CD4-positive, alpha-beta memory T cell (primary cell): ENCODE measurements at regions not wholly inside any gene's neighbourhood (a gene's known extent, or its start where the extent isn't known, plus 50 kb on each side); places are given as distances from the start of the nearest gene placed in this dataset.

Source experiments
- CTCF ChIA-PET: fragments of 350-600 bp; sonication (Branson Sonifier 250); formaldehyde crosslinking; loops from one replicate; lab custom pipeline; 2021; ENCODE audit warnings: inconsistent platforms; ENCODE audit not compliant: partially characterized antibody; lab: Charles Lee
- POLR2A ChIA-PET: fragments of 350-600 bp; sonication (Branson Sonifier 250); formaldehyde crosslinking; loops from one replicate; lab custom pipeline; 2021; ENCODE audit not compliant: partially characterized antibody; lab: Charles Lee
- DNase-seq, 5 donors: peaks; one replicate each; pipeline versions ENCODE4 v3.0.0 to v3.0.0-alpha.2; 2020 to 2022; ENCODE audit warnings: mixed read lengths in 1 of 5
- H3K27ac ChIP-seq: one replicate; pipeline ENCODE4 v1.7.0; 2013; ENCODE audit warnings: low read depth, low read length
- H3K27me3 ChIP-seq: 2 replicates; pipeline ENCODE4 v1.7.0; 2013; ENCODE audit warnings: mild to moderate bottlenecking, low read length, moderate library complexity; ENCODE audit not compliant: insufficient read depth
- H3K36me3 ChIP-seq: 2 replicates; pipeline ENCODE4 v1.7.0; 2013; ENCODE audit warnings: mild to moderate bottlenecking, low read length, moderate library complexity; ENCODE audit not compliant: insufficient read depth
- H3K4me1 ChIP-seq: 2 replicates; pipeline ENCODE4 v1.7.0; 2013; ENCODE audit warnings: mild to moderate bottlenecking, low read length, moderate library complexity; ENCODE audit not compliant: insufficient read depth
- H3K4me3 ChIP-seq, 2 donors: one replicate each; pipeline ENCODE4 v1.7.0; 2013; ENCODE audit warnings: low read length in 2 of 2, mild to moderate bottlenecking in 1 of 2
- H3K9me3 ChIP-seq, 2 donors: one replicate each; pipeline ENCODE4 v1.7.0; 2013; ENCODE audit warnings: low read length in 2 of 2, control low read depth in 1 of 2; ENCODE audit not compliant: control insufficient read depth in 1 of 2
- H3K27ac Mint-ChIP-seq, 7 donors: one replicate each; pipeline ENCODE4 v1.8.0; 2020 to 2021; ENCODE audit warnings: mixed read lengths in 7 of 7, mild to moderate bottlenecking in 6 of 7, inconsistent platforms in 3 of 7, moderate library complexity in 3 of 7
- H3K27me3 Mint-ChIP-seq, 2 donors: one replicate each; pipeline ENCODE4 v1.8.0; 2020 to 2021; ENCODE audit warnings: mixed read lengths in 2 of 2
- H3K36me3 Mint-ChIP-seq, 2 donors: one replicate each; pipeline ENCODE4 v1.8.0; 2020 to 2021; ENCODE audit warnings: mixed read lengths in 2 of 2, inconsistent platforms in 1 of 2, mild to moderate bottlenecking in 1 of 2
- H3K4me1 Mint-ChIP-seq, 4 donors: one replicate each; pipeline ENCODE4 v1.8.0; 2020 to 2021; ENCODE audit warnings: mixed read lengths in 4 of 4, mild to moderate bottlenecking in 1 of 4
- H3K4me3 Mint-ChIP-seq, 8 donors: one replicate each; pipeline ENCODE4 v1.8.0; 2020 to 2021; ENCODE audit warnings: mixed read lengths in 8 of 8, mild to moderate bottlenecking in 7 of 8, moderate library complexity in 6 of 8, inconsistent platforms in 3 of 8
- H3K9me3 Mint-ChIP-seq, 8 donors: one replicate each; pipeline ENCODE4 v1.8.0; 2020 to 2021; ENCODE audit warnings: mixed read lengths in 8 of 8, mild to moderate bottlenecking in 5 of 8, inconsistent platforms in 3 of 8, moderate library complexity in 1 of 8
- intact Hi-C: fragments of 100-400 bp; cut with micrococcal nuclease; formaldehyde crosslinking; loops from one replicate; pipeline ENCODE4 v1.15.1; 2023

- ChIA-PET POLR2A (no interaction called here), CTCF (no interaction called here)
- Histone ChIP-seq H3K9me3 (no peaks in the 10 kb centered on the region), H3K36me3 (no peaks in the 10 kb centered on the region), H3K27me3 (no peaks in the 10 kb centered on the region), H3K27ac (no peak overlapping the region), H3K4me1 (no peaks in the 10 kb centered on the region), H3K4me3 (no peak overlapping the region)
- no peaks in the 10 kb centered on the region for H3K4me1 Mint-ChIP-seq
- no peak overlapping the region for H3K27ac Mint-ChIP-seq
- intact Hi-C loops: no loop called here
- no peak overlapping the region for H3K4me3 Mint-ChIP-seq
- DNase-seq: no peak
- no peaks in the 10 kb centered on the region for H3K36me3 Mint-ChIP-seq
- H3K9me3 Mint-ChIP-seq: peaks cover 0 to 6% (median 0%) of the 10 kb centered on the region in 8 donors
- H3K27me3 Mint-ChIP-seq: peaks cover 4 to 12% of the 10 kb centered on the region in 2 donors
Measured at GRCh38 chr12:13740149-13740545, 241.3 kb downstream of the GRIN2B start.

- Mint-ChIP-seq H3K9me3 (peaks cover 0 to 8% (median 0%) of the 10 kb centered on the region in 8 donors), H3K36me3 (no peaks in the 10 kb centered on the region), H3K4me1 (no peaks in the 10 kb centered on the region), H3K27me3 (peaks cover 4 to 6% of the 10 kb centered on the region in 2 donors), H3K4me3 (no peak overlapping the region), H3K27ac (no peak overlapping the region)
- no peaks in the 10 kb centered on the region for H3K36me3 ChIP-seq
- no peaks in the 10 kb centered on the region for H3K4me1 ChIP-seq
- intact Hi-C loops: no loop called here
- CTCF ChIA-PET: no interaction called here
- DNase-seq: no peak
- no peak overlapping the region for H3K4me3 ChIP-seq
- POLR2A ChIA-PET: no interaction called here
- no peaks in the 10 kb centered on the region for H3K27me3 ChIP-seq
- H3K27ac ChIP-seq: no peak overlapping the region
- H3K9me3 ChIP-seq: no peaks in the 10 kb centered on the region
Measured at GRCh38 chr12:13735734-13736133, 245.7 kb downstream of the GRIN2B start.

GRCh38 chr12:13734584-13735152 is 246.7 kb downstream of the GRIN2B start:
- intact Hi-C loops: no loop called here
- no peak for DNase-seq
- H3K9me3 ChIP-seq: no peaks in the 10 kb centered on the region
- H3K27ac Mint-ChIP-seq: no peak overlapping the region
- H3K36me3 ChIP-seq: no peaks in the 10 kb centered on the region
- H3K27me3 Mint-ChIP-seq: peaks cover 3 to 4% of the 10 kb centered on the region in 2 donors
- H3K36me3 Mint-ChIP-seq: no peaks in the 10 kb centered on the region
- no peak overlapping the region for H3K4me3 ChIP-seq
- no peak overlapping the region for H3K27ac ChIP-seq
- H3K4me1 Mint-ChIP-seq: no peaks in the 10 kb centered on the region
- H3K27me3 ChIP-seq: no peaks in the 10 kb centered on the region
- H3K4me1 ChIP-seq: no peaks in the 10 kb centered on the region
- CTCF ChIA-PET: no interaction called here
- peaks cover 0 to 5% (median 0%) of the 10 kb centered on the region in 8 donors for H3K9me3 Mint-ChIP-seq
- POLR2A ChIA-PET: no interaction called here
- no peak overlapping the region for H3K4me3 Mint-ChIP-seq

GRCh38 chr12:13727707-13728195 is 253.7 kb downstream of the GRIN2B start:
- H3K27me3 Mint-ChIP-seq: peaks cover 0 to 3% of the 10 kb centered on the region in 2 donors
- no peak overlapping the region for H3K27ac ChIP-seq
- POLR2A ChIA-PET: no interaction called here
- CTCF ChIA-PET: no interaction called here
- H3K4me1 Mint-ChIP-seq: no peaks in the 10 kb centered on the region
- no peaks in the 10 kb centered on the region for H3K4me1 ChIP-seq
- no peak overlapping the region for H3K4me3 Mint-ChIP-seq
- peaks cover 0 to 3% (median 0%) of the 10 kb centered on the region in 8 donors for H3K9me3 Mint-ChIP-seq
- H3K36me3 ChIP-seq: no peaks in the 10 kb centered on the region
- H3K9me3 ChIP-seq: no peaks in the 10 kb centered on the region
- no peak overlapping the region for H3K27ac Mint-ChIP-seq
- H3K36me3 Mint-ChIP-seq: no peaks in the 10 kb centered on the region
- no peaks in the 10 kb centered on the region for H3K27me3 ChIP-seq
- H3K4me3 ChIP-seq: no peak overlapping the region
- no peak for DNase-seq
- intact Hi-C loops: no loop called here

GRCh38 chr12:13725049-13725448 is 256.4 kb downstream of the GRIN2B start:
- Mint-ChIP-seq H3K9me3 (peaks cover 0 to 2% (median 0%) of the 10 kb centered on the region in 8 donors), H3K4me3 (no peak overlapping the region), H3K27ac (no peak overlapping the region), H3K36me3 (no peaks in the 10 kb centered on the region), H3K4me1 (no peaks in the 10 kb centered on the region), H3K27me3 (peaks cover 0 to 3% of the 10 kb centered on the region in 2 donors)
- ChIA-PET CTCF (no interaction called here), POLR2A (no interaction called here)
- Histone ChIP-seq H3K9me3 (no peaks in the 10 kb centered on the region), H3K27me3 (no peaks in the 10 kb centered on the region), H3K27ac (no peak overlapping the region), H3K4me1 (no peaks in the 10 kb centered on the region), H3K4me3 (no peak overlapping the region), H3K36me3 (no peaks in the 10 kb centered on the region)
- DNase-seq: no peak
- intact Hi-C loops: no loop called here

DNA sequence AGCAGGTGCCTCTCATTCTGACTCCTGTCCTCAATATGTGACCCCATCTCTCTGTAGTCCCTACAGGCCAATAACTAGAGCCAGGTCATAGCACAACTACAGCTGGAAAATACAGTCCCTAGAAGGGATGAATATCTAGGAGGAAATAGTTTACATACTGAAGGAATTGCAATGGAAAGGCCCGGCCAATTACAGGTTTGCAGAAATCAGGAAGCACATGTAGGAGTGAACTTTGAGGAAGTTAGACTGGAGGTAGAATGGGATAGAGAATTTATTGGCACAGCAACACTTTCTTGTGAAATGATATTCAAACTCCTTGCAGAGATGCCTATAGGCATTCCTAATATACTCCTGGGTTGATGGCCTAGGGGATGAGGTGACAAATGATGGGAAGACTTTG is 257.3 kb downstream of the GRIN2B start:
- H3K4me3 Mint-ChIP-seq: no peak overlapping the region
- Histone ChIP-seq H3K4me1 (no peaks in the 10 kb centered on the region), H3K27me3 (no peaks in the 10 kb centered on the region), H3K27ac (no peak overlapping the region), H3K36me3 (no peaks in the 10 kb centered on the region), H3K9me3 (no peaks in the 10 kb centered on the region), H3K4me3 (no peak overlapping the region)
- H3K9me3 Mint-ChIP-seq: peaks cover 0 to 2% (median 0%) of the 10 kb centered on the region in 8 donors
- no peaks in the 10 kb centered on the region for H3K4me1 Mint-ChIP-seq
- peaks cover 0 to 3% of the 10 kb centered on the region in 2 donors for H3K27me3 Mint-ChIP-seq
- ChIA-PET POLR2A (no interaction called here), CTCF (no interaction called here)
- intact Hi-C loops: no loop called here
- no peak for DNase-seq
- H3K27ac Mint-ChIP-seq: no peak overlapping the region
- no peaks in the 10 kb centered on the region for H3K36me3 Mint-ChIP-seq

DNA sequence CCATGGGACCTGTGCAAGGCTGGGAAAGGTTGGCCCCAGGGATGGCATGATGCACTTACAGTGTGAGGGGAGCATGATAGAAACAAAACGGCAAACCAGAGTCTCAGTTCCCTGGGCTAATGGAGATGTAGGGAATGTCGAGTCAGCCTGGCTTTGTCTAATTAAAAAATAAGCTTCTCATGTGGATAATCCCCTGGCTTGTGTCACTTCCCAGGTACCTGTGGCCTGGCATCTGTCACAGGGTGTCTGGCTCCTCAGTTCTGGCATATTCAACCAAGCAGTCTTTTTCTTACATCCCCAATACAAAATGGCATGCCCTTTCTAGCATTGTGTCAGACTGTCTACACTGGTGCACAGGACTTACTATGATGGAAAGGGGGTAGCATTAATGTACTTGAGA is 261.4 kb downstream of the GRIN2B start:
- no peak overlapping the region for H3K4me3 Mint-ChIP-seq
- Histone ChIP-seq H3K27me3 (no peaks in the 10 kb centered on the region), H3K4me1 (no peaks in the 10 kb centered on the region), H3K9me3 (no peaks in the 10 kb centered on the region), H3K4me3 (no peak overlapping the region), H3K36me3 (no peaks in the 10 kb centered on the region), H3K27ac (no peak overlapping the region)
- ChIA-PET POLR2A (no interaction called here), CTCF (no interaction called here)
- no peak overlapping the region for H3K27ac Mint-ChIP-seq
- no peak for DNase-seq
- peaks cover 0 to 5% (median 0%) of the 10 kb centered on the region in 8 donors for H3K9me3 Mint-ChIP-seq
- no peaks in the 10 kb centered on the region for H3K36me3 Mint-ChIP-seq
- intact Hi-C loops: no loop called here
- peaks cover 0 to 3% of the 10 kb centered on the region in 2 donors for H3K27me3 Mint-ChIP-seq
- H3K4me1 Mint-ChIP-seq: no peaks in the 10 kb centered on the region
